HUDEP-2 (cell line): ENCODE measurements at regions not wholly inside any gene's neighbourhood (a gene's known extent, or its start where the extent isn't known, plus 50 kb on each side); places are given as distances from the start of the nearest gene placed in this dataset.
"Not testable (repeated sequence)": the region's sequence is repeated elsewhere in the genome, so short reads cannot be mapped to it uniquely, and the experiment has no call there.

ENCODE experiments used
- DNase-seq, 76 experiments: peaks; one replicate each; lab custom pipeline; 2025; ENCODE audit not compliant: unreplicated experiment in 76 of 76; lab: John Stamatoyannopoulos, UW

- no peak for DNase-seq
Measured at GRCh38 chr14:65957631-65958205, 528.5 kb upstream of the CCDC196 start.

- peak in 8 of 76 experiments; percentile 1 to 37 (median 16) for DNase-seq
Measured at GRCh38 chr14:65958664-65959562, 527.3 kb upstream of the CCDC196 start.

GRCh38 chr14:65959563-65960024 lies 526.6 kb upstream of the CCDC196 start:
- no peak for DNase-seq

GRCh38 chr14:65961004-65961403 lies 525.2 kb upstream of the CCDC196 start:
- DNase-seq: peak in 44 of 76 experiments; percentile 2 to 56 (median 27)

GRCh38 chr14:65962952-65963351 lies 523.2 kb upstream of the CCDC196 start:
- DNase-seq: no peak

GRCh38 chr14:65964366-65964765 lies 521.8 kb upstream of the CCDC196 start:
- no peak for DNase-seq

- no peak for DNase-seq
Measured at GRCh38 chr14:65966188-65966587, 520.0 kb upstream of the CCDC196 start.

GRCh38 chr14:65972346-65972870 lies 513.8 kb upstream of the CCDC196 start:
- no peak for DNase-seq

GRCh38 chr14:65972891-65973290 lies 513.3 kb upstream of the CCDC196 start:
- no peak for DNase-seq

- no peak for DNase-seq
Measured at GRCh38 chr14:65975865-65976264, 510.3 kb upstream of the CCDC196 start.

GRCh38 chr14:65976761-65977404 lies 509.3 kb upstream of the CCDC196 start:
- DNase-seq: no peak

- no peak for DNase-seq
Measured at GRCh38 chr14:65981192-65981843, 504.9 kb upstream of the CCDC196 start.

- DNase-seq: no peak
Measured at GRCh38 chr14:65986041-65986440, 500.1 kb upstream of the CCDC196 start.

GRCh38 chr14:65989981-65990380 lies 496.2 kb upstream of the CCDC196 start:
- no peak for DNase-seq

- no peak for DNase-seq
Measured at GRCh38 chr14:65991104-65991503, 495.1 kb upstream of the CCDC196 start.

- DNase-seq: not testable (repeated sequence)
Measured at GRCh38 chr14:65991935-65992334, 494.2 kb upstream of the CCDC196 start.

GRCh38 chr14:65993103-65993502 lies 493.1 kb upstream of the CCDC196 start:
- no peak for DNase-seq

GRCh38 chr14:65993996-65994395 lies 492.2 kb upstream of the CCDC196 start:
- no peak for DNase-seq

GRCh38 chr14:65997347-65997746 lies 488.8 kb upstream of the CCDC196 start:
- no peak for DNase-seq

GRCh38 chr14:65999865-66000264 lies 486.3 kb upstream of the CCDC196 start:
- no peak for DNase-seq

GRCh38 chr14:66000766-66001165 lies 485.4 kb upstream of the CCDC196 start:
- no peak for DNase-seq
